ENCODE measurements at regions not wholly inside any gene's neighbourhood (a gene's known extent, or its start where the extent isn't known, plus 50 kb on each side); places are given as distances from the start of the nearest gene placed in this dataset.
"Not testable (repeated sequence)": the region's sequence is repeated elsewhere in the genome, so short reads cannot be mapped to it uniquely, and the experiment has no call there.

DNA sequence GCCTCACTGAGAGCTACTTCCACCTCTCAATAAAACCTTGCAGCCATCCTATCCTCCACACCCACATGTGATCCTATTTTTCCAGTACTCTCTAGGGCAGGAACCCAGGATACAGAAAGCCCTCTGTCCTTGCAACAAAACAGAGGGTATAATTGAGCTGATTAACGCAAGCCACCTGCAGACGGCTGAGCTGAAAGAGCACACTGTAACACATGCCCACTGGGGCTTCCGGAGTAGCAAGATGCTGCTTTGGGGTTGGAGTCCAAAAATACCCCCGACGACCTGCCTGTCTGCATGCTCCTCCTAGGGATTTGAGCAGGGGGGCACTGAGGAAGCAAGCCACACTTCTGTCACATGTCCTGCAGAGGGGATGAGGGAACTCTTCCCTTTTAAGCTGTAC lies 401.1 kb upstream of the FOXG1 start:
- Histone ChIP-seq H3K9ac (ENCODE audit: low read depth, low read length) (no peak overlapping the region), H3K4me3 (ENCODE audit: low read depth, low read length) (no peak overlapping the region), H3K4me1 (ENCODE audit: control insufficient read depth, insufficient read depth, low read length) (no peaks in the 10 kb centered on the region), H3K27me3 (ENCODE audit: control insufficient read depth, insufficient read depth, low read length) (no peaks in the 10 kb centered on the region), H3K36me3 (ENCODE audit: control insufficient read depth, insufficient read depth, low read length) (no peaks in the 10 kb centered on the region), H3K27ac (ENCODE audit: low read depth, low read length) (no peak overlapping the region), H3K9me3 (ENCODE audit: control insufficient read depth, insufficient read depth, low read length) (peaks cover 20% of the 10 kb centered on the region)

DNA sequence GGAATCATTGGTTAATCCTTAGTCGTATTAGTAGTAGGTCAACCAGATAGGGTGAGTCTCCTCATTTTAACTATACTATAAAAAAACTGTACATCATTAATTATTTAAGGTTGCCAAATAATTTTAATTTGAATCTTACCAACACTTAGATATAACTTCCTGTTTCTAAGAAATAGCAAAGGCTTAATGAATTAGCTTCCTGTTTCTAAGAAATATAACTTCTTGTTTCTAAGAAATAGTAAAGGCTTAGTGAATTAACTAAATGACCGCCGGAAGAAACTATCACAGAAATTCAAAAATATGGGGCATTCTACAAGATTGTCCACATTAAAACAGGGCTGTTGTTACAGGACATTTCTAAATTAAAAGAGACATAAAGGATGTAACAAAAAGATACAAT lies 392.9 kb upstream of the FOXG1 start:
- Histone ChIP-seq H3K9ac (ENCODE audit: low read depth, low read length) (no peak overlapping the region), H3K36me3 (ENCODE audit: control insufficient read depth, insufficient read depth, low read length) (no peaks in the 10 kb centered on the region), H3K27ac (ENCODE audit: low read depth, low read length) (no peak overlapping the region), H3K4me1 (ENCODE audit: control insufficient read depth, insufficient read depth, low read length) (no peaks in the 10 kb centered on the region), H3K27me3 (ENCODE audit: control insufficient read depth, insufficient read depth, low read length) (no peaks in the 10 kb centered on the region), H3K9me3 (ENCODE audit: control insufficient read depth, insufficient read depth, low read length) (no peaks in the 10 kb centered on the region), H3K4me3 (ENCODE audit: low read depth, low read length) (no peak overlapping the region)

GRCh38 chr14:28375295-28375694 lies 391.3 kb upstream of the FOXG1 start:
- Histone ChIP-seq H3K4me1 (ENCODE audit: control insufficient read depth, insufficient read depth, low read length) (no peaks in the 10 kb centered on the region), H3K9ac (ENCODE audit: low read depth, low read length) (no peak overlapping the region), H3K4me3 (ENCODE audit: low read depth, low read length) (no peak overlapping the region), H3K9me3 (ENCODE audit: control insufficient read depth, insufficient read depth, low read length) (no peaks in the 10 kb centered on the region), H3K27me3 (ENCODE audit: control insufficient read depth, insufficient read depth, low read length) (no peaks in the 10 kb centered on the region), H3K27ac (ENCODE audit: low read depth, low read length) (no peak overlapping the region), H3K36me3 (ENCODE audit: control insufficient read depth, insufficient read depth, low read length) (no peaks in the 10 kb centered on the region)

GRCh38 chr14:28381656-28382055 lies 384.9 kb upstream of the FOXG1 start:
- no peaks in the 10 kb centered on the region for H3K9me3 ChIP-seq (ENCODE audit: control insufficient read depth, insufficient read depth, low read length)
- no peaks in the 10 kb centered on the region for H3K36me3 ChIP-seq (ENCODE audit: control insufficient read depth, insufficient read depth, low read length)
- no peak overlapping the region for H3K9ac ChIP-seq (ENCODE audit: low read depth, low read length)
- no peak overlapping the region for H3K4me3 ChIP-seq (ENCODE audit: low read depth, low read length)
- H3K27ac ChIP-seq (ENCODE audit: low read depth, low read length), result no peak overlapping the region
- no peaks in the 10 kb centered on the region for H3K27me3 ChIP-seq (ENCODE audit: control insufficient read depth, insufficient read depth, low read length)
- no peaks in the 10 kb centered on the region for H3K4me1 ChIP-seq (ENCODE audit: control insufficient read depth, insufficient read depth, low read length)

- no peak overlapping the region for H3K9ac ChIP-seq (ENCODE audit: low read depth, low read length)
- no peaks in the 10 kb centered on the region for H3K4me1 ChIP-seq (ENCODE audit: control insufficient read depth, insufficient read depth, low read length)
- no peak overlapping the region for H3K27ac ChIP-seq (ENCODE audit: low read depth, low read length)
- H3K9me3 ChIP-seq (ENCODE audit: control insufficient read depth, insufficient read depth, low read length), result no peaks in the 10 kb centered on the region
- H3K27me3 ChIP-seq (ENCODE audit: control insufficient read depth, insufficient read depth, low read length), result peaks cover 5% of the 10 kb centered on the region; the same call in 1 of the 2 replicates
- H3K36me3 ChIP-seq (ENCODE audit: control insufficient read depth, insufficient read depth, low read length), result no peaks in the 10 kb centered on the region
- H3K4me3 ChIP-seq (ENCODE audit: low read depth, low read length), result no peak overlapping the region
These were observed 384.0 kb upstream of the FOXG1 start for GRCh38 chr14:28382444-28383190.

GRCh38 chr14:28398506-28398905 lies 368.1 kb upstream of the FOXG1 start:
- H3K9me3 ChIP-seq (ENCODE audit: control insufficient read depth, insufficient read depth, low read length), result no peaks in the 10 kb centered on the region
- no peaks in the 10 kb centered on the region for H3K36me3 ChIP-seq (ENCODE audit: control insufficient read depth, insufficient read depth, low read length)
- no peaks in the 10 kb centered on the region for H3K4me1 ChIP-seq (ENCODE audit: control insufficient read depth, insufficient read depth, low read length)
- H3K27ac ChIP-seq (ENCODE audit: low read depth, low read length), result no peak overlapping the region
- no peaks in the 10 kb centered on the region for H3K27me3 ChIP-seq (ENCODE audit: control insufficient read depth, insufficient read depth, low read length)
- no peak overlapping the region for H3K4me3 ChIP-seq (ENCODE audit: low read depth, low read length)
- no peak overlapping the region for H3K9ac ChIP-seq (ENCODE audit: low read depth, low read length)

GRCh38 chr14:28401705-28402104 lies 364.9 kb upstream of the FOXG1 start:
- H3K9me3 ChIP-seq (ENCODE audit: control insufficient read depth, insufficient read depth, low read length); H3K36me3 ChIP-seq (ENCODE audit: control insufficient read depth, insufficient read depth, low read length); H3K4me3 ChIP-seq (ENCODE audit: low read depth, low read length); H3K9ac ChIP-seq (ENCODE audit: low read depth, low read length); H3K27me3 ChIP-seq (ENCODE audit: control insufficient read depth, insufficient read depth, low read length); H3K4me1 ChIP-seq (ENCODE audit: control insufficient read depth, insufficient read depth, low read length); H3K27ac ChIP-seq (ENCODE audit: low read depth, low read length): not testable (repeated sequence)

DNA sequence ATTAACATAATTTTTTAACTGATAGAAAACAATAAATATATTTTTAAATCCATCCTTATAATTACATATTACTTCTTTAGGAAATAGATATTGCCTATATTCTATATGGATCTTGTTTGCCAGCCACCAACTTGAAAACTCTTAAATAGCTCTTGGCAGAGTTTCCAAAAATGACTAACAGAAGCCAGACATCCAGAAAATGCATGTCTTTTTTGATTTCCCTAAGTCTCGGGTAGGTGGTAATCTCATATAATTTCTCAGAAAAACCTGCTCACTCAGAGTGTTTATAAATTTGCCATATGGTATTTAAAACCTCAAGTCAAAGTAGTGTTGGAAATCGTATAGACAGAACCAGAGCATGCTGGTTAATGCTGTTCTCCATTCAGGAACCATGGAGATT lies 360.4 kb upstream of the FOXG1 start:
- Histone ChIP-seq H3K27me3 (ENCODE audit: control insufficient read depth, insufficient read depth, low read length) (no peaks in the 10 kb centered on the region), H3K4me1 (ENCODE audit: control insufficient read depth, insufficient read depth, low read length) (peaks cover 5% of the 10 kb centered on the region; the same call in 1 of the 2 replicates), H3K9me3 (ENCODE audit: control insufficient read depth, insufficient read depth, low read length) (no peaks in the 10 kb centered on the region), H3K36me3 (ENCODE audit: control insufficient read depth, insufficient read depth, low read length) (no peaks in the 10 kb centered on the region), H3K9ac (ENCODE audit: low read depth, low read length) (no peak overlapping the region), H3K27ac (ENCODE audit: low read depth, low read length) (no peak overlapping the region), H3K4me3 (ENCODE audit: low read depth, low read length) (no peak overlapping the region)

GRCh38 chr14:28407031-28407825 lies 359.4 kb upstream of the FOXG1 start:
- no peak overlapping the region for H3K27ac ChIP-seq (ENCODE audit: low read depth, low read length)
- H3K4me1 ChIP-seq (ENCODE audit: control insufficient read depth, insufficient read depth, low read length), result peaks cover 5% of the 10 kb centered on the region; the same call in 1 of the 2 replicates
- no peak overlapping the region for H3K9ac ChIP-seq (ENCODE audit: low read depth, low read length)
- H3K9me3 ChIP-seq (ENCODE audit: control insufficient read depth, insufficient read depth, low read length), result no peaks in the 10 kb centered on the region
- H3K36me3 ChIP-seq (ENCODE audit: control insufficient read depth, insufficient read depth, low read length), result no peaks in the 10 kb centered on the region
- H3K27me3 ChIP-seq (ENCODE audit: control insufficient read depth, insufficient read depth, low read length), result no peaks in the 10 kb centered on the region
- no peak overlapping the region for H3K4me3 ChIP-seq (ENCODE audit: low read depth, low read length)

DNA sequence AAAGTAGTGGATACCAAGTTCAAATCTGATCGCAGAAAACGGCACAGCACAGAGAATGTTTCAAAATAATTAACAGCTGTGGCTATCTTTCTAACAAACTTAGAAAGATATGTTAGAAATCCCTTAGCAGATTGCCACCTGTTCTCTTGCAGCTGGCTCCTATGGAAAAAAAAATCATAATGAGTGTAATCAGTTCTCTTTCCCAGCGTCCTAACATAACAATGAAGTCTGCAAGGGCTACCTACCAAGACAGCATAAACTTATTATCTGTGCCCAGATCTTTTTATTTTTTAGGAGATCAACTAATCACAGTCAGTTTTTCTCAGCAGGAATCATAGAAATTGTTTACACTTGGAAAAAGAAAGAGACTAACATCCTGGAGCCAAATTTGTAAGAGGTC lies 358.6 kb upstream of the FOXG1 start:
- Histone ChIP-seq H3K4me1 (ENCODE audit: control insufficient read depth, insufficient read depth, low read length) (peaks cover 5% of the 10 kb centered on the region; the same call in 1 of the 2 replicates), H3K27me3 (ENCODE audit: control insufficient read depth, insufficient read depth, low read length) (no peaks in the 10 kb centered on the region), H3K4me3 (ENCODE audit: low read depth, low read length) (no peak overlapping the region), H3K9ac (ENCODE audit: low read depth, low read length) (no peak overlapping the region), H3K9me3 (ENCODE audit: control insufficient read depth, insufficient read depth, low read length) (no peaks in the 10 kb centered on the region), H3K36me3 (ENCODE audit: control insufficient read depth, insufficient read depth, low read length) (no peaks in the 10 kb centered on the region), H3K27ac (ENCODE audit: low read depth, low read length) (no peak overlapping the region)

DNA sequence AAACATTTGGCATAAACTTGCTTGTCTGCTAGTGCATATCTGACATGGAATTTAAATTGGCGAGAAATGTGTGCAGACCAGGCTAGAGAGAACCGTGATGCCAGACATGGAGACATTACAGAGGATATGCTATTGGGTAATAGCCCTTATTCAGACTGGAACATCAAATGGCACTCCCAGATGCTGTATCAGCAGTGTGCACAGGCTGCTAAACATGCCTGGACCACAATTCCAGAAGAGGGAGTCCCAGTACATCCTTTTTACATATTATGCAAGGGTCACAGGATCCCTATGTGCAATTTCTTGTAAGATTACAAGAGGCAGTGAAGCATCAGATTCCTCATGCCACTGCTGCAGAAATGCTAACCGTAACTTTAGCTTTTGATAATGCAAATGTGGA lies 354.5 kb upstream of the FOXG1 start:
- no peak overlapping the region for H3K4me3 ChIP-seq (ENCODE audit: low read depth, low read length)
- H3K27ac ChIP-seq (ENCODE audit: low read depth, low read length), result no peak overlapping the region
- H3K27me3 ChIP-seq (ENCODE audit: control insufficient read depth, insufficient read depth, low read length), result no peaks in the 10 kb centered on the region
- H3K9ac ChIP-seq (ENCODE audit: low read depth, low read length), result no peak overlapping the region
- H3K36me3 ChIP-seq (ENCODE audit: control insufficient read depth, insufficient read depth, low read length), result no peaks in the 10 kb centered on the region
- peaks cover 5% of the 10 kb centered on the region; the same call in 1 of the 2 replicates for H3K4me1 ChIP-seq (ENCODE audit: control insufficient read depth, insufficient read depth, low read length)
- no peaks in the 10 kb centered on the region for H3K9me3 ChIP-seq (ENCODE audit: control insufficient read depth, insufficient read depth, low read length)
